ENCODE measurements at regions not wholly inside any gene's neighbourhood (a gene's known extent, or its start where the extent isn't known, plus 50 kb on each side); places are given as distances from the start of the nearest gene placed in this dataset.

DNA sequence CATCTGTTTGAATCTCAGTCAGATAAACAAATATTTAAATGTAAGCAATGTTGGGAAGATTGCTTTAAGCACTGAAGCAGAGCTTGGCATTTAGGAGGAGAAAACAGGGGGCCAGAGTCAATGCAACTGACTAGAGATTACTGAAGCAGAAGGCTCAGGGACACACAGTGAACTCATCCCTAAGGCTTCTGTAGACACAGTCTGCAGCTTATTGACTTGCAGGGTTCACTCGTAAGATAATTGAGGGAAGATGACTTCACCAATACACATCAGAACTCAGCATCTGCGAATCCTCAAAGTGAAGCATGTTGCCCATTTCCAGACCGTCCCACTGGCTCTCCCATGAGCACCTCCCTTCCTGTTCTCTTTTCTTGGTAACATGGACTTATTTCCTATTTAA lies 363.4 kb upstream of the PFKP start:
- H3K27ac ChIP-seq: no peak overlapping the region
- no peak for TF ChIP-seq EP300 (IDR thresholded peaks at IDR 0.05)
- TF ChIP-seq CTCF (IDR thresholded peaks at IDR 0.05): no peak
- no peak for TF ChIP-seq POLR2A (IDR thresholded peaks at IDR 0.05)
- H3K4me3 ChIP-seq: no peak overlapping the region
- no peaks in the 10 kb centered on the region for H3K27me3 ChIP-seq
- H3K4me1 ChIP-seq (ENCODE audit: insufficient read depth): no peaks in the 10 kb centered on the region
- 48 to 57% (median 55%) methylated on average over 3 of the region's 3 CpGs for WGBS, 3 donors
- no peaks in the 10 kb centered on the region for H3K36me3 ChIP-seq
- intact Hi-C loops (cut with DNase I): no loop called here
- no peak for DNase-seq
- H3K9me3 ChIP-seq: no peaks in the 10 kb centered on the region

DNA sequence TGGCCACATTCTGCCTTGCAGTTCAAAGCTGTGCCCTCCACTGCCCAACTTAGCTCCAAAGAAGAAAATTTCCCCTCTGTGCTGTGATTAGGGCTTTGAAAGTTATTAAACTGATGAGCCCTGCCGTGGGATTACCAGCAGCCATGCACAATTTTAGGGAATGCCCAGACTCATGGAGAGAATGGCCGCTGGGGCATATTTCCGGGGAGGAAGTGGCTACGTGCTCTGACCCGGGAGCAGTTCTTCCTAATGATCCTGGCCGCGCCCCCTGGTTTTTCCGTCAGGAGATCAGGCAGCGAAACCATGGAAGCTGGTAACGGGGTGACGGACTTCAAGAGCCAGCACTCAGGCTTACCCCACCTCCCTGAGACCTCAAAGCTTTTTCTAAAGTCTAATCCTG lies 365.5 kb upstream of the PFKP start:
- no peaks in the 10 kb centered on the region for H3K4me1 ChIP-seq (ENCODE audit: insufficient read depth)
- DNase-seq: no peak
- no peaks in the 10 kb centered on the region for H3K9me3 ChIP-seq
- H3K4me3 ChIP-seq: no peak overlapping the region
- no peak overlapping the region for H3K27ac ChIP-seq
- intact Hi-C loops (cut with DNase I): no loop called here
- TF ChIP-seq CTCF (IDR thresholded peaks at IDR 0.05): no peak
- no peaks in the 10 kb centered on the region for H3K27me3 ChIP-seq
- H3K36me3 ChIP-seq: no peaks in the 10 kb centered on the region
- WGBS, 3 donors: 92 to 94% (median 93%) methylated on average over 11 of the region's 11 CpGs

DNA sequence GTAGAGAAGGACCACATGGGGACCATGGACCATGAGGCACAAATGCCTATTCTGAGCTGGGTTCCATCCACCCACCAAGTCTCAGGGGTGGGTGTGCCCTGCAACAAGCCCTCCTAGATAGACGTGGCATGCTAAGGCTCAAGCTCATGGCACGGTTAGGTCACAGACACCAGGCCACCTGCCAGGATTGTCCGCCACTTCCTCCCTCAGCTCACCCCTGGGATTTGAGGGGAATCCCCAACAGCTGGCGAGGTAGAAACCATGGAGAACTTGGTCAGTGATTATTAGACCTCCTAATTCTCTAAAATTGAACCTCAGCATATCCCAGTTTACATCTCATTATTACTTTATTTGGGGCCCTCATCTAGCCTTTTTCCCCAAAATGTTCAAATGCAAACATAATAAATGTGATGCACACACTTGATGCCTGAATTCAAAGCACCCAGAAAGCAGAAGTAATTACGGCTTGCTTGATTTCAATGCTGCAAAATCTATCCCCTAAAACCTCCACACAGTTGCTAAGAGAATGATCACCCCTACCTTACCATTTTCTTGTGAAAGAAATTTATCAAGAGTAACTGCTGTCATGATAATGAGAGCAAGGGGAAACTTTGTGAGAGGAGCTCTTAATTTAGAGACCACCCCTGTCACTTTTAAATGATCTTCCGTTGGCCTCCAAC lies 366.6 kb upstream of the PFKP start:
- intact Hi-C loops (cut with DNase I): no loop called here
- WGBS, 3 donors: 76 to 79% (median 77%) methylated on average over 6 of the region's 6 CpGs

GRCh38 chr10:2688958-2689357 lies 378.4 kb upstream of the PFKP start:
- no peaks in the 10 kb centered on the region for H3K36me3 ChIP-seq
- intact Hi-C loops (cut with DNase I): no loop called here
- TF ChIP-seq EP300 (IDR thresholded peaks at IDR 0.05): no peak

More for the DNA sequence above, 366.6 kb upstream of the PFKP start:
- H3K4me1 ChIP-seq (ENCODE audit: insufficient read depth): no peaks in the 10 kb centered on the region
- DNase-seq: no peak
- no peaks in the 10 kb centered on the region for H3K9me3 ChIP-seq
- H3K36me3 ChIP-seq: no peaks in the 10 kb centered on the region
- H3K27me3 ChIP-seq: no peaks in the 10 kb centered on the region
- H3K4me3 ChIP-seq: no peak overlapping the region
- no peak overlapping the region for H3K27ac ChIP-seq
- TF ChIP-seq POLR2A (IDR thresholded peaks at IDR 0.05) (no peak), EP300 (IDR thresholded peaks at IDR 0.05) (no peak), CTCF (IDR thresholded peaks at IDR 0.05) (no peak)

DNA sequence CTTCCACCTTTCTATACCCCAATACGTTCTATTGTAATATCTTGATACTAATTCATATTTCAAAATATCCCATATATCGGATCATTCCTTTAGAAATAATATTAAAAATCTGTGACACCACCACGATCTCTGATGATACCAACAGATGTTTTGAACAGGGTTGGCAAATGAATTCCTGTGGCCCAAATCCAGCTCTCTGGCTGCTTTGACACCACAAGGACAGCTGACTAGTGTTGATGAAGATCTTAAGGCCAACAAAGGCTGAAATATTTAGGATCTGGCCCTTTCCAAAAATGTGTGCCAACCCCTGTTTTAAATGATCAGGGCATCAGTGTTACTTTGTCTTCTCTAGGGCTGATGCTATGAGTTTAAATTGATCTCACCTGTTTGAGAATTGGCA lies 380.7 kb upstream of the PFKP start:
- 75 to 79% (median 78%) methylated on average over 3 of the region's 3 CpGs for WGBS, 3 donors
- TF ChIP-seq CTCF (IDR thresholded peaks at IDR 0.05) (no peak), EP300 (IDR thresholded peaks at IDR 0.05) (no peak), POLR2A (IDR thresholded peaks at IDR 0.05) (no peak)
- H3K9me3 ChIP-seq: no peaks in the 10 kb centered on the region
- no peaks in the 10 kb centered on the region for H3K27me3 ChIP-seq
- no peaks in the 10 kb centered on the region for H3K36me3 ChIP-seq
- no peaks in the 10 kb centered on the region for H3K4me1 ChIP-seq (ENCODE audit: insufficient read depth)
- DNase-seq: no peak
- intact Hi-C loops (cut with DNase I): no loop called here
- H3K27ac ChIP-seq: no peak overlapping the region
- no peak overlapping the region for H3K4me3 ChIP-seq

More at GRCh38 chr10:2688958-2689357, 378.4 kb upstream of the PFKP start:
- H3K4me3 ChIP-seq: no peak overlapping the region
- WGBS, 3 donors: 29 to 62% (median 55%) methylated on average over 1 of the region's 1 CpG
- no peak for DNase-seq
- no peaks in the 10 kb centered on the region for H3K27me3 ChIP-seq
- no peaks in the 10 kb centered on the region for H3K9me3 ChIP-seq
- H3K27ac ChIP-seq: no peak overlapping the region
- H3K4me1 ChIP-seq (ENCODE audit: insufficient read depth): no peaks in the 10 kb centered on the region
